ENCODE measurements at regions not wholly inside any gene's neighbourhood (a gene's known extent, or its start where the extent isn't known, plus 50 kb on each side); places are given as distances from the start of the nearest gene placed in this dataset.

DNA sequence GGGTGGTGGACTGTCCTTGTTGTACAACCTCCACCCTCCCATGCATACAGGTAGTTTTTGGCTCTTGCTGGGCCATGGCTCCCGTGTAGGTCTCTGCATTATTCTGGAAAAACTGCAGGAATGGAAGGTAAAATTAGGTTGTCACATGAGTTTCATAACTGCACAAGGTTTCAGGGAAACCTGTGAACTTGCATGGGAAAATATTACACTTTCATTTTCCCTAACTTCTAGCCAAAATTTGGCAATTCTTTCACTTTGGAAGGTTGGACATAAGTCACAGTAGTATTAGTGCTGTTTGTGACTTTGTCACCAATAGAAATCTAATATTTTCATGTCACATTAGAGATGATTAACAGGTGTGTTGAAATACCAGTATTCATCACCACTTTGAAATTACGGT, 118.1 kb upstream of the MGAT5 start:
- in situ Hi-C loops (cut with HindIII; ENCODE audit: low sequenced_read_pairs): no loop called here
- H3K4me3 ChIP-seq (ENCODE audit: low read depth, low read length): no peak overlapping the region
- TF ChIP-seq, protein P1, sequence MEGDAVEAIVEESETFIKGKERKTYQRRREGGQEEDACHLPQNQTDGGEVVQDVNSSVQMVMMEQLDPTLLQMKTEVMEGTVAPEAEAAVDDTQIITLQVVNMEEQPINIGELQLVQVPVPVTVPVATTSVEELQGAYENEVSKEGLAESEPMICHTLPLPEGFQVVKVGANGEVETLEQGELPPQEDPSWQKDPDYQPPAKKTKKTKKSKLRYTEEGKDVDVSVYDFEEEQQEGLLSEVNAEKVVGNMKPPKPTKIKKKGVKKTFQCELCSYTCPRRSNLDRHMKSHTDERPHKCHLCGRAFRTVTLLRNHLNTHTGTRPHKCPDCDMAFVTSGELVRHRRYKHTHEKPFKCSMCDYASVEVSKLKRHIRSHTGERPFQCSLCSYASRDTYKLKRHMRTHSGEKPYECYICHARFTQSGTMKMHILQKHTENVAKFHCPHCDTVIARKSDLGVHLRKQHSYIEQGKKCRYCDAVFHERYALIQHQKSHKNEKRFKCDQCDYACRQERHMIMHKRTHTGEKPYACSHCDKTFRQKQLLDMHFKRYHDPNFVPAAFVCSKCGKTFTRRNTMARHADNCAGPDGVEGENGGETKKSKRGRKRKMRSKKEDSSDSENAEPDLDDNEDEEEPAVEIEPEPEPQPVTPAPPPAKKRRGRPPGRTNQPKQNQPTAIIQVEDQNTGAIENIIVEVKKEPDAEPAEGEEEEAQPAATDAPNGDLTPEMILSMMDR (IDR thresholded peaks at IDR 0.05; ENCODE audit: low read depth, low read length): no peak
- no peak for DNase-seq (ENCODE audit: low read depth, low spot score)

DNA sequence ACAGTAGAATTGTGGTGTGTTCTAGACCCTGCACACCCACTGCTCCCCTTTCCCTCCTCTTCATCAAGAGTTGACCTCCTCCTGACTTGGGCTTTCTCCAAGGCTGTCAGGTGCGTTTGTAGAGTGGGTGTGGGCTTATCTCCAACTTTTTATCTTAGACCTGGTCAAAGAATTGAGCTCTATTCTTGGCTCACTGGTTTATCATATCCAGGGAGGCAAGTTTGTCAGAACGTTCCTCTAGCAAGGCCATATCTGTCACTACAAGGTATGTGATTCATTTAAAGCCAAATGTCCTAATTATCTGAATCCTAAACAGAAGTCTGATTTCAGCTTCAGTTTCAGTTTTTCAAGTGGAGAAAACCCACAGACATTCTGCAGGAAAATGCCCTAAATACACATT, 117.1 kb upstream of the MGAT5 start:
- in situ Hi-C loops (cut with HindIII; ENCODE audit: low sequenced_read_pairs): no loop called here
- no peak for DNase-seq (ENCODE audit: low read depth, low spot score)
- H3K4me3 ChIP-seq (ENCODE audit: low read depth, low read length): no peak overlapping the region
- TF ChIP-seq, protein P1 (IDR thresholded peaks at IDR 0.05; ENCODE audit: low read depth, low read length): no peak

DNA sequence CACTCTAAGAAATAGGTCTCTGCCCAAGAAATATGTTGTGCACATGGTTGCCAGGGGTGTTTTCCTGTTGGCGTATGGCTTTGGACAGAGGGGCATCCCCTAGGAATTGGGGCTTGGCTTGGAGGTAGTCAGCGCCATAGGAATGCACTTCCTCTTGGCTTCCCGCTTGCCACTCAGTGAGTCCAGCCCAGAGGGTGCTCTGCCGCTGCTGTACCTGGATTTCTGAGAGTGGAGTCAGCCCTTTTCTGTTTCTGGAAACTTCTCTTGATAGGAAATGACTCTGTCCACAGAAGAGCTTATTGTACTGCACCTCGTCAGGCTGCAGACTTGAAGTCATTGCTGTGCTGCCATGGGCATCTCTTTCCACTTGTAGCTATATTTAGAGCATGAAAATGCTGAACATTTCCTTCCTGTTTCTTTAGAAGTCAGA, 116.7 kb upstream of the MGAT5 start:
- in situ Hi-C loops (cut with HindIII; ENCODE audit: low sequenced_read_pairs): no loop called here
- DNase-seq (ENCODE audit: low read depth, low spot score): peak; percentile 47
- H3K4me3 ChIP-seq (ENCODE audit: low read depth, low read length): no peak overlapping the region
- TF ChIP-seq, protein P1 (IDR thresholded peaks at IDR 0.05; ENCODE audit: low read depth, low read length): no peak

DNA sequence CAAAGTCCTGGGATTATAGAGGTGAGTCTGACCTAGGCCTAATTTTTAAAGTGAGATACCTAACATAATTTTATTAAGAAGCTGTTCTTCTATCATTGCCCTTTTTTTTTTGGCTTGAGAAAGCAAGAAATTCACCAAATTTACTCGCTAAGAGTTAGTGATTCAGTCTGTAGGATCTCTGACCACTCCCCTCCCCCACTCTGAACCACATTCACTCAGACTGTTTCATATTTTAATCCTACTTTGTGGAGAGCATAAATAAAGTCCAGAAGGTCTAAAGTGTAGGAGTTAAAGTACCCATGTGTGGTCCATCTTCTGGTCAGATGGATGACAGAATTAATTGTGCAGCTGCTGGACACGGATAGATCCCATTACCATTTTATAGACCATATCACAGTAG, 115.8 kb upstream of the MGAT5 start:
- DNase-seq (ENCODE audit: low read depth, low spot score): peak; percentile 15
- TF ChIP-seq, protein P1 (IDR thresholded peaks at IDR 0.05; ENCODE audit: low read depth, low read length): no peak
- no peak overlapping the region for H3K4me3 ChIP-seq (ENCODE audit: low read depth, low read length)
- in situ Hi-C loops (cut with HindIII; ENCODE audit: low sequenced_read_pairs): no loop called here

DNA sequence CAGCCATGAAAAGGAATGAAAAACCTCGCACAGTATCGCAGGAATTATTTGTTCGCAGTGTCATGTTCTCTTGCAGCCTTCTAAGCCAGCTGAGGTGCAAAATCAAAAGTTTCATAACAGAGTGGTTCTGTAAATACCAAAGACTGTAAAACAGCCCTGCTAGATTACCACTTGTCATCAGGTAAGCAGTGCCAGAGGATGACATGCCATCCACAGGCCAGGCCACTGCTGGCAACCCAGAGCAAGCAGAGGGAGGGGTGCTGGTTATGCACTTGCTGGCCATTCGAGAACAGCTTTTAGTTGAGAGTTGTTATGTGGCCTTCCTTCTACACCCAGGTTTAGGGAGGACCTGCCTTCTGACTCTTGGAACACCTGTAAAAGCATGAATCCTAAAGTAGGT, 114.3 kb upstream of the MGAT5 start:
- no peak overlapping the region for H3K4me3 ChIP-seq (ENCODE audit: low read depth, low read length)
- in situ Hi-C loops (cut with HindIII; ENCODE audit: low sequenced_read_pairs): no loop called here
- TF ChIP-seq, protein P1 (IDR thresholded peaks at IDR 0.05; ENCODE audit: low read depth, low read length): no peak
- no peak for DNase-seq (ENCODE audit: low read depth, low spot score)

DNA sequence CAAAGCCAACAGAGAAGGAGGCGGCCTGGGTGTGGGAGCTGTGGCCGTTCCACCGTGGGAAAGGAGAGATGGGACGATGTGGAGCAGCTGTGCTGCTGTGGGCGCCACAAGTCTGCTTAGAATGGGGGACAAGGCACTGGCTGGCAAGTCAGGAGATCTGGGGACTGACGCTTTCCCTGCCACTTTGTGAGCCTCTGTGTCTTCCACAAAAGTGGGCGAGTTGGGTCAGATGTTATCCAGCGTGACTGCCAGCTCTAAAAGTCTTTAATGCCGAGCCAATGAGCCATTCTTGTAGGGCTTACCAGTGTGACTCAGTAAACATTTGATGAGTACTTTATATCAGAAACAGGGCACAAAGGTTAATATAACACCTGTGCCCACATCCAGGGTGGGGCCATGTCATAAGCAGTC, 113.6 kb upstream of the MGAT5 start:
- TF ChIP-seq, protein P1 (IDR thresholded peaks at IDR 0.05; ENCODE audit: low read depth, low read length): no peak
- DNase-seq (ENCODE audit: low read depth, low spot score): no peak
- in situ Hi-C loops (cut with HindIII; ENCODE audit: low sequenced_read_pairs): no loop called here
- no peak overlapping the region for H3K4me3 ChIP-seq (ENCODE audit: low read depth, low read length)

Measured in astrocyte of the spinal cord (primary cell).